Gastrocnemius medialis (tissue), 4 donors: ENCODE measurements at regions not wholly inside any gene's neighbourhood (a gene's known extent, or its start where the extent isn't known, plus 50 kb on each side); places are given as distances from the start of the nearest gene placed in this dataset.

ENCODE experiments used
- POLR2A ChIP-seq, 2 donors: fragments of 450-650 bp; IDR thresholded peaks; one replicate each; pipeline ENCODE4 v1.6.1; 2017; ENCODE audit warnings: antibody characterized with exemption in 2 of 2, mild to moderate bottlenecking in 2 of 2, moderate library complexity in 2 of 2
- TF ChIP-seq, protein P1 (sequence below), 5 experiments: fragments of 450-650 bp in 3 of 5; fragments of 200-600 bp in 2 of 5; sonication (generic) in 2 of 5; IDR thresholded peaks in 4 of 5; conservative IDR thresholded peaks in 1 of 5; 1 replicate in 4 of 5; 2 replicates in 1 of 5; pipeline ENCODE4 v1.5.1; 2016 to 2019; ENCODE audit warnings: antibody characterized with exemption in 5 of 5, mild to moderate bottlenecking in 3 of 5, moderate library complexity in 3 of 5

DNA sequence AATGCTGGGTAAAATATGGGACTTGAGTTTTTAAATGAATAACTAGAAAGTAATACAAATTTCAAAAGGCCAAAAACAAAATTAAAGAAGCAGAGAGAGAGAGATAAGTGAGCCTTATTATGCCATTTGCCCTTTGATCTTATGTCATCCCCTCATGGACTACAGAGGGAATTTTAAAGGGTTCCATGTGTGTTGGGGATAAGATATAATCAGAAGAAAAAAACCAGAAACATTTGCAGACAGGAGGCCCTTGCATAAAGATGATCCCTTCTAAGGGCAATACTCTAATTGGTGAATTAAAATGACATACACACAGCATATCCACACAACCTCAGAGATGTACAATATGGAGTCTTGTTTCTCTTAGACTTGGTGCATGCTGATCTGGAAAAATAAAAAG is 406.6 kb upstream of the LARGE1 start:
- TF ChIP-seq, protein P1, sequence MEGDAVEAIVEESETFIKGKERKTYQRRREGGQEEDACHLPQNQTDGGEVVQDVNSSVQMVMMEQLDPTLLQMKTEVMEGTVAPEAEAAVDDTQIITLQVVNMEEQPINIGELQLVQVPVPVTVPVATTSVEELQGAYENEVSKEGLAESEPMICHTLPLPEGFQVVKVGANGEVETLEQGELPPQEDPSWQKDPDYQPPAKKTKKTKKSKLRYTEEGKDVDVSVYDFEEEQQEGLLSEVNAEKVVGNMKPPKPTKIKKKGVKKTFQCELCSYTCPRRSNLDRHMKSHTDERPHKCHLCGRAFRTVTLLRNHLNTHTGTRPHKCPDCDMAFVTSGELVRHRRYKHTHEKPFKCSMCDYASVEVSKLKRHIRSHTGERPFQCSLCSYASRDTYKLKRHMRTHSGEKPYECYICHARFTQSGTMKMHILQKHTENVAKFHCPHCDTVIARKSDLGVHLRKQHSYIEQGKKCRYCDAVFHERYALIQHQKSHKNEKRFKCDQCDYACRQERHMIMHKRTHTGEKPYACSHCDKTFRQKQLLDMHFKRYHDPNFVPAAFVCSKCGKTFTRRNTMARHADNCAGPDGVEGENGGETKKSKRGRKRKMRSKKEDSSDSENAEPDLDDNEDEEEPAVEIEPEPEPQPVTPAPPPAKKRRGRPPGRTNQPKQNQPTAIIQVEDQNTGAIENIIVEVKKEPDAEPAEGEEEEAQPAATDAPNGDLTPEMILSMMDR (IDR thresholded peaks at IDR 0.05 in 4 of 5, conservative IDR thresholded peaks at IDR 0.05 in 1 of 5): no peak
- no peak for TF ChIP-seq POLR2A (IDR thresholded peaks at IDR 0.05)
